Activated naive CD4-positive, alpha-beta T cell treated with anti-CD3 and anti-CD28 coated beads, Interleukin-2, amount 50 U/mL, for 24 hours (primary cell): ENCODE measurements at regions not wholly inside any gene's neighbourhood (a gene's known extent, or its start where the extent isn't known, plus 50 kb on each side); places are given as distances from the start of the nearest gene placed in this dataset.

Experiments
- H3K27ac Mint-ChIP-seq: one replicate; pipeline ENCODE4 v1.8.0; 2021; ENCODE audit warnings: mild to moderate bottlenecking, mixed read lengths
- H3K27me3 Mint-ChIP-seq: one replicate; pipeline ENCODE4 v1.8.0; 2021; ENCODE audit warnings: mixed read lengths
- H3K36me3 Mint-ChIP-seq: one replicate; pipeline ENCODE4 v1.8.0; 2021; ENCODE audit warnings: mixed read lengths
- H3K4me1 Mint-ChIP-seq: one replicate; pipeline ENCODE4 v1.8.0; 2021; ENCODE audit warnings: mixed read lengths
- H3K4me3 Mint-ChIP-seq: one replicate; pipeline ENCODE4 v1.8.0; 2021; ENCODE audit warnings: mild to moderate bottlenecking, mixed read lengths
- H3K9me3 Mint-ChIP-seq: one replicate; pipeline ENCODE4 v1.8.0; 2021; ENCODE audit warnings: mixed read lengths

DNA sequence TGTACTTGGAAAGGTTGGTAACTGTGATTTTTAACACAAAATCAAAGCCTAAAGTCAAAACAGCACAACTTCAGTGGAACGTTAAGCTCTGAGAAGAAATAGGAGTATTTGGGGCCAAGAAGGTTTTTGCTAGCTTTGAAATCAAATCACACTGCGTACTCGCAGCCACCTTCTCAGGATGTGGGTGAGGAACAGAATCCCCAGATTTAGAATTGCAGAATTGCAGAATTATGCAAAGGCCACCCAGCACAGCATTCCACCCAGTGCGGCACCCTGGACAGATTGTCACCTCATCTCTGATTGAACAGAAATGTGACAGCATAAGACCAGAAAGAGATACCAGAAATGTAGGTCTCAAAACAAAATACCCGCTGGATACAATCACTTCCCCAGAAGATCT is 181.1 kb downstream of the DHX15 start:
- Mint-ChIP-seq H3K4me1 (no peaks in the 10 kb centered on the region), H3K4me3 (no peak overlapping the region), H3K9me3 (no peaks in the 10 kb centered on the region), H3K27ac (no peak overlapping the region), H3K27me3 (peaks cover 6% of the 10 kb centered on the region), H3K36me3 (no peaks in the 10 kb centered on the region)

DNA sequence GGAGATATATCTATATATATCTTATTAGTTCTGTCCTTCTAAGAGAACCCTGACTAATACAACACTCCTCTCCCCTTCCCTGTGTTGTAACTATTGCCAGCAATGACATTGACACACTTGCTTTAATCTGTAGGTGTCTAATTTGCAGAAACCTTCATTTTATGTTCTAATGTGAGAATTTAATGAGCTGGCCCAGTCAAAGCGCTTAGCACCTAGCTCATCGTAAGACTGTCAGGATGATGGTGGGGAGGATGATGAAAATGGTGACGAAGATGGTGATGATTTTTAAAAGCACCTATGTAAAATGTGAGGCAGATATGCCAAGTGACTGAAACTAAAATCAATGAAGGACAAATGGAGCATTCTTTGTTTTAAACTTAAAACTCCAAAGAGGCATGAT is 183.8 kb downstream of the DHX15 start:
- H3K27me3 Mint-ChIP-seq, result peaks cover 6% of the 10 kb centered on the region
- H3K4me1 Mint-ChIP-seq, result no peaks in the 10 kb centered on the region
- H3K4me3 Mint-ChIP-seq, result no peak overlapping the region
- no peaks in the 10 kb centered on the region for H3K36me3 Mint-ChIP-seq
- no peaks in the 10 kb centered on the region for H3K9me3 Mint-ChIP-seq
- no peak overlapping the region for H3K27ac Mint-ChIP-seq

DNA sequence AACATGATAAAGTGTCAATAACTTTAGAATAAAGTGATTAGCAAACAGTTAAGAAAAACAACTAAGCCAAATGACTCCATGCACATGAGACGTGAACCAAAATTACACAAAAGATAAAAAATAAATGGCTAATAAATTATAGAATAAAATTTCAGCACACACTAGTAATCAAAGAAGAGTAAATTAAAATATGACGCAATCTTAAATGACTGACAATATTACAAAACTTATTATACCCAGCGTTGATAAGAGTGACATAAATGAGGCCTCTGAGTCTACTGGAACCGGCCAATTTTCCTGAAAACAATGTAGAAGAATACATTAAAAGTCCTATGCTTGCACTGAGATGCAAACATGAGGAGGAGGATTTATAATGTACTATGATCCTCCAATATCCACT is 187.4 kb downstream of the DHX15 start:
- H3K4me3 Mint-ChIP-seq, result no peak overlapping the region
- H3K27me3 Mint-ChIP-seq, result peaks cover 4% of the 10 kb centered on the region
- H3K9me3 Mint-ChIP-seq, result no peaks in the 10 kb centered on the region
- no peaks in the 10 kb centered on the region for H3K36me3 Mint-ChIP-seq
- no peak overlapping the region for H3K27ac Mint-ChIP-seq
- no peaks in the 10 kb centered on the region for H3K4me1 Mint-ChIP-seq

DNA sequence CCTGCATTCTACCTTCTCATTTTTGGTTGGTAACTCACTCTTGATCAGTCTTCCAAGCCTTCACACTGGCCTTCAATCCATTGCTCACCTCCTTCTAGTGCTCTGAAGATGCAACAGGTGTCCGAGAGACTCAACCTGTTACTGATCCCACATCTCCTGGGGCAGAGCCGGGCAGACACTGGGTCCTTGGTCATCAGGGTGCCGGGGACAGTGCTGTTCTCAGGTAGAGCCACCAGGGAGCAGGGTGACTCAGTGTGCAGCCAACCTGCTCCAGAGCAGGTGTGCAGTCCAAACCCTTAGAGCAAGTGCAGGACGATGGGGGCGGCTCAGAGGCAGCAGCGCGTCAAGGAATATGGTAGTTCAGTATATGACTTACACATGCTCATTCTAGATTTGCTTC is 188.4 kb downstream of the DHX15 start:
- Mint-ChIP-seq H3K4me1 (no peaks in the 10 kb centered on the region), H3K27me3 (peaks cover 2% of the 10 kb centered on the region), H3K4me3 (no peak overlapping the region), H3K27ac (no peak overlapping the region), H3K36me3 (no peaks in the 10 kb centered on the region), H3K9me3 (no peaks in the 10 kb centered on the region)

DNA sequence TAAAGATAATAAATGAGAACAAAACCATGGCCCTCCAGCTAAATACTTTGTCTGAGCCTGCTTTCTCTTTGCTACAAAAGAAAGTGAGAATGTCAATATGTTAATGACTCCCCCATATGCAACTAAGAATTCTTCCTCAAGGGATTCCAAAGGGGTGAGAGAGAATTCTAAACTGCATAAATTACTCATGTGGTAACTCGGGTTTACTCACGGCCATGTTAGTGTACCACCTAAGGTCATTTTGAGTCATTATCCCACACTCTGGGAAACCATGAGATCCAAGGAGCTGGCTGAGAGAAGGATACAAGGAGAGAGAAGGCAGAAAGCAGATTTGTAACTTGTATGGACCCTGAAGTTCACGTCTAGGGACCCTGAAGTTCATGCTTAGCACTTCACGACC is 190.3 kb downstream of the DHX15 start:
- no peaks in the 10 kb centered on the region for H3K36me3 Mint-ChIP-seq
- H3K9me3 Mint-ChIP-seq, result no peaks in the 10 kb centered on the region
- no peak overlapping the region for H3K4me3 Mint-ChIP-seq
- no peak overlapping the region for H3K27ac Mint-ChIP-seq
- H3K4me1 Mint-ChIP-seq, result no peaks in the 10 kb centered on the region
- peaks cover 2% of the 10 kb centered on the region for H3K27me3 Mint-ChIP-seq

DNA sequence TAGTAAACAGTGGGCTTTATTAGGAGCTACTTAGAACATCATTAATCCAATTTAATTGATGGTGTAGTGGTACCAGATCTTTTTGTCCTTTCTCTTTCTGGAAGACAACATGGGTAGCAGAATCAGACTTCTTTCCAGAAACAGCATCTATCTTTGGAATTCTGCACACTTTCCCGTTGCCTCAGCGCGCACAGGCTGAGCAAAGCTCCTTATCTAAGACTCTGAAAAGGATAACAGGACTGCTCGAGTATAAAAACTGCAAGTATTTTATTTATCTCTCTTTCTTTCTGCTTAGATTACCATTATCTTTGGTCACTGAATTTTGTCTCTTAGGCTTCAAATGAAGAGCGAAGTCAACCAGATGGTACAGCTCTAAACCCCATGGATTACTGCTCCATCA is 191.7 kb downstream of the DHX15 start:
- peaks cover 2% of the 10 kb centered on the region for H3K27me3 Mint-ChIP-seq
- no peaks in the 10 kb centered on the region for H3K9me3 Mint-ChIP-seq
- H3K4me1 Mint-ChIP-seq, result no peaks in the 10 kb centered on the region
- H3K27ac Mint-ChIP-seq, result no peak overlapping the region
- no peak overlapping the region for H3K4me3 Mint-ChIP-seq
- no peaks in the 10 kb centered on the region for H3K36me3 Mint-ChIP-seq

DNA sequence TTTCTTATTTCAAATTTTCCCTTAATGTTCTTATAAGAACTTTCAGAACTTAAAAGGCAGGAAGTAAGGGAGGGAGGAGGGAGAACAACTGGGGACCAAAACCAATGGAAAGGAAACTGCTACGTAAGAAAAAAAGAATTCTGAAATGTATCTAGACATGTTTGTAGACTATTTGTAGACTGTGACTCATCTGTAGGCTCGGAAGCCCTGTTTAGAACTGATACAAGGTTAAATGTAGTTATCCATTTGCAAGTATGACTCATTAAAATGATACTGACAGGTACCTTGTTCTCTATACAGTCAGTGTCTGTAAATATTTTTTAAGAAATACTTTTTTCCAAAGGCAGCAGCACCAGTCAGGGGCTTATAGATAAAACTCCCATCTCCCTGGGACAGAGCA is 202.0 kb downstream of the DHX15 start:
- H3K27me3 Mint-ChIP-seq, result peaks cover 4% of the 10 kb centered on the region
- H3K27ac Mint-ChIP-seq, result no peak overlapping the region
- H3K4me3 Mint-ChIP-seq, result no peak overlapping the region
- no peaks in the 10 kb centered on the region for H3K4me1 Mint-ChIP-seq
- H3K9me3 Mint-ChIP-seq, result no peaks in the 10 kb centered on the region
- H3K36me3 Mint-ChIP-seq, result no peaks in the 10 kb centered on the region

DNA sequence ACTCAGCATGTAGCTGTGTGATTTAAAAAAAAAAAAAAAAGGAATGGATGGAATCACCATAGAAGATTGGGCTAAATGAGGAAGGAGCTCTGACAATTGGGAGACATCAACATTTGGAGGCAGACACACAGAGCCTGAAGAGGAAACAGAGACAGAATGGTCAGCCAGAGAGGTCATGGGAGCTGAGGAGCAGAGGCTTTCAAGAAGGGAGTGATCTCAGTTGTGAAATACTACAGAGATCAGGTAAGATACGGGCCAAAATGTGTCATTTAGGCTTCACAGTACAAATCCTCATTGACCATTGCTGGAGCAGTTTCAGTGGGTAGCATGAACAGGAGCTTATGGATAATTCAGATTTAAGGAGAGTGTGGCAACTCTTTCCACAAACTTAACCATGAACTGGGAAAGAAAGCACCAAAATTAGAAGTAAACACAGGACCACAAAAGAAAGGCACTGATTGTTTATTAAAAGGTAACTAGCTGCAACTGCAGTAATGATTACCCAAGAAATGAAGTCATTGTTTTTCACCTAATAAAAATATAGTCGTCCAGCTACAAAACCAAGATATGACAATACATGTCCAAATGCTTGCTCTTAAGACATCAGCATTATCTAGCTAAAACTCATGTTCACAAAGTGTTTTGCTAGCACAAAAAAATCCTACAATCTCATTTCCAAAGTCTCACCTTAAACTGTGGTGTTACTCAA is 203.2 kb downstream of the DHX15 start:
- Mint-ChIP-seq H3K4me1 (no peaks in the 10 kb centered on the region), H3K9me3 (no peaks in the 10 kb centered on the region), H3K4me3 (no peak overlapping the region), H3K36me3 (no peaks in the 10 kb centered on the region), H3K27ac (no peak overlapping the region), H3K27me3 (peaks cover 4% of the 10 kb centered on the region)

DNA sequence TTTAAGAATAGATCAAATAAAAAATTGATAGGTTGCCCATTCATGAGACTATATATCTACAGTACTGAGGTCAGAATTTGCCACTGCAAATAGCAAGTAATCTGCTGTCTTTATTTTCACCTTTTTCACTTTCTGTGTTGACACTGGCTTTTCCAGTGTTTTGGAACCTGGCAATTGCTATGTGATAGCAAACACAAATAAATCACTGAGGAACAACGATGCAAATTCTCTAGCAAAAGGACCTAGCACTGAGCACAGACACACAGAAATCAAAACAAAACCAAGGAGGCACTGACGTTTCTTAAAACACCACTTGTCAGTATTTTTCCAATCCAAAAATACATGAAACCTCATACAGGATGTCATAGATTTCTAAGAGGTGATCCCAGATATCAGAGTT is 210.7 kb downstream of the DHX15 start:
- H3K27ac Mint-ChIP-seq, result no peak overlapping the region
- peaks cover 3% of the 10 kb centered on the region for H3K27me3 Mint-ChIP-seq
- no peaks in the 10 kb centered on the region for H3K36me3 Mint-ChIP-seq
- no peaks in the 10 kb centered on the region for H3K4me1 Mint-ChIP-seq
- H3K4me3 Mint-ChIP-seq, result no peak overlapping the region
- H3K9me3 Mint-ChIP-seq, result no peaks in the 10 kb centered on the region

DNA sequence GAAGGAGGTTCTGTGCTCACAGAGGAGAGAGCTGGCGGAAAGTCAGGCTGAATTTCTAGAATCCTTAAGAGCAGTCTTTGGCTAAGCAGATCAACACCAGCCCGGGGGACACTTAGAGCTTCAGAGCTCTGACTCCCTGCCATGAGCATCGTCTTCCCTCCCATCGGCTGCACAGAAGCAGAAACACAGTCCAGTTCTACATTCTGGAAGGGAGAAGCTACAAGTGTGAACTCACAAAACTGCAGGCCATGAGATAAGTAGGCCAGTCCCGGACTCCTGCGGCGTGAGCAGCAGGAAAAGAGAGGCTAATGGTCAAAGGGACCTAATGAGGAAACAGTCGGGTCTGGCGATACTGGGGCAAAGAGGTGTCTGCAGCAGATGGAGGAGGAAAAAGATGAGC is 211.5 kb downstream of the DHX15 start:
- Mint-ChIP-seq H3K27ac (no peak overlapping the region), H3K9me3 (no peaks in the 10 kb centered on the region), H3K4me1 (no peaks in the 10 kb centered on the region), H3K4me3 (no peak overlapping the region), H3K27me3 (peaks cover 3% of the 10 kb centered on the region), H3K36me3 (no peaks in the 10 kb centered on the region)

DNA sequence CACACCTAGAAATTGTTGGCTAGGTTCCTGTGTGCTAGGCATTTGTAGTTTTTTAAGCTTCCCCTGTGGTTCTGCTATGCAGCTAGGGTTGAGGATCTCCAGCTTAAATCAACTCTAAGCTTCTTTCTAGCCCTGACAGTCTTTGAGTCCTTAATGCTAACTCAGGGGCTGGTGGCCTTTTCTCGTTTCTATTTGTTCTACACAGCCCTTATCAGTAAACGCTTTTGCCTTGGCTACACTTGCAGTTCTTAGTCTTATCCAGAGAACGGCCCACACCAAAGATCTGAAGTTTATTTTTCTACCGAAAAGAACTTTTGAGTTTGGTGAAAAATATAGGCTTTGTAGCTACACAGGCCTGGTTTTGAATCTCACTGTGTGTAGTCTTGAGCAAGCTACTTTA is 212.0 kb downstream of the DHX15 start:
- Mint-ChIP-seq H3K4me1 (no peaks in the 10 kb centered on the region), H3K27me3 (peaks cover 3% of the 10 kb centered on the region), H3K36me3 (no peaks in the 10 kb centered on the region), H3K9me3 (no peaks in the 10 kb centered on the region), H3K4me3 (no peak overlapping the region), H3K27ac (no peak overlapping the region)

DNA sequence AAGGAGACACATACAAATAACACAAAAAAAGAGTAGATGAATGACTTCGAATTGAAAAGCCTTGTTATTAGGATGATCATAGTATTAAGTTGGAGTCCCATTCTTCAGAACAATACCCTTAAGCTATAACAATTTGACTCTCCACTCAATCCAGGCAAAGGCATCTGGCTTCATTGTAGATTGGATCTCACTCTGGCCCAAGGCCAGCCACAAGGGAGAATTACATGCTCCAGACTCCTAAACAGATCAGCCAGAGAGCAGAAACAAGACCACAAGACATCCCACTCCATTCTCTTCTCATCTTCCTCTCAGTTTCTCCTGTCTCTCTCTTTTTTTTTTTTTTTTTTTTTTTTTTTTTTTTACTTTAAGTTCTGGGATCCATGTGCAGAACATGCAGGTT is 213.9 kb downstream of the DHX15 start:
- Mint-ChIP-seq H3K27me3 (peaks cover 5% of the 10 kb centered on the region), H3K4me1 (no peaks in the 10 kb centered on the region), H3K4me3 (no peak overlapping the region), H3K27ac (no peak overlapping the region), H3K36me3 (no peaks in the 10 kb centered on the region), H3K9me3 (no peaks in the 10 kb centered on the region)

DNA sequence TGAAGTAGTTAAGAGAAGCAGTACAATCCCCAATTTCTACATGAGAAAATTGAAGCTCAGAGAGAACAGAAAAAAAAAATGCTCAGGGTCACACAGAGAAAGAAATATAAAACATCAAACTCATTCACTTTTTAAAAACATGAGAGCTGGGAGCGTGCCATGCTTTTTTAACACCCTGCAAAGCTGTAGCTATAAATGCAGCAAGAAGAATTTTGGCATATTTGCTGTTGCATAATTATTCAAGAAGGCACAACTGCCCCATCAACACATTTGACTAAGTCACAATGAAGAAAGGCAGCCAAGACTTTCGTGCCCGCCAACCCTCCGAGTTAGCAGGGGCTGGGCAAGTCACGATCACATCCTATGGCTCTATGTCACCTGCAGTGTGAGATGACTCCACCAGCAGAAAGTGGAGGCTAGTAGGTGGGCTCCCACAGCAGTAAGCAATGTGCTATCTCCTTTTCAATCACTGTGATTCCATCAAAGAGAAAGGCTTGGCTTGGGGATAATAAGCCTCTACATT is 214.8 kb downstream of the DHX15 start:
- no peaks in the 10 kb centered on the region for H3K36me3 Mint-ChIP-seq
- no peaks in the 10 kb centered on the region for H3K4me1 Mint-ChIP-seq
- no peaks in the 10 kb centered on the region for H3K9me3 Mint-ChIP-seq
- H3K27me3 Mint-ChIP-seq, result peaks cover 5% of the 10 kb centered on the region
- H3K27ac Mint-ChIP-seq, result no peak overlapping the region
- H3K4me3 Mint-ChIP-seq, result no peak overlapping the region

DNA sequence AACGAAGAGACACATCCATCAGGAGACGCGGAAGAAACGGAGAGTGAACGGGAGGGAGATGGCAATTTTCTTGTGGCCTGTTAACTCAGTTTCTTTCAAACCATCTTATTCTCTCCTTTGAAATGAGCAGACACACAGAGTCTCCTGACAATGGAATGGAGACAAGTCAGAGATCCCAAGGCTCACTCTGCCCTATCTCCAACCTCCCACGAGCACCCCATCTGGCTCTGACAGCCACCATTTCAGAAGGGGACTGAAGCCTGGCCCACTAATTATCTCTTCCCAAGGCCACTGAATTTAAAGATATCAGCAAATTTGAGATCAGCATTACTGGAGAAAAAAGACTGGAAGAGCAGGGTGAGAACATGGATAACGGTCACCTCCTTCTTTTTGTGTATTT is 215.6 kb downstream of the DHX15 start:
- peaks cover 5% of the 10 kb centered on the region for H3K27me3 Mint-ChIP-seq
- no peaks in the 10 kb centered on the region for H3K4me1 Mint-ChIP-seq
- no peaks in the 10 kb centered on the region for H3K9me3 Mint-ChIP-seq
- H3K4me3 Mint-ChIP-seq, result no peak overlapping the region
- no peaks in the 10 kb centered on the region for H3K36me3 Mint-ChIP-seq
- H3K27ac Mint-ChIP-seq, result no peak overlapping the region

DNA sequence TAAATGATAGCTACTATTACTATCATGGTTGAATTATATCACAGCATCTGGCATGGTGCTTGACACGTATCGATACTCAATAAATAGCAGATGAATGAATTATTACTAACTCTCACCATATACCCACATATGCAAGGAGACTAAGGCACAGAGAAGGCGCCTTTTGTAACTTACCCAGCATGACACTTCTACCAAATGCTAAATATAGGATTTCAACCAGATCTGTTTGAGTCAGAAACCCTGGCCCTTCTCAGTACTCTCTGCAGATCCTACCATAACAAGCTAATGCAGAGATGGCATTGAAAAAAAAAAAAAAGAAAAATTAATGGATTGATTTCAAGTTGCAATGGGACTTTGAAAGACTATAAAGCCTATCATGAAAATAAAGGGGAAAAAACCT is 219.5 kb downstream of the DHX15 start:
- H3K4me3 Mint-ChIP-seq, result no peak overlapping the region
- H3K36me3 Mint-ChIP-seq, result no peaks in the 10 kb centered on the region
- no peak overlapping the region for H3K27ac Mint-ChIP-seq
- H3K27me3 Mint-ChIP-seq, result peaks cover 2% of the 10 kb centered on the region
- H3K9me3 Mint-ChIP-seq, result no peaks in the 10 kb centered on the region
- H3K4me1 Mint-ChIP-seq, result no peaks in the 10 kb centered on the region

DNA sequence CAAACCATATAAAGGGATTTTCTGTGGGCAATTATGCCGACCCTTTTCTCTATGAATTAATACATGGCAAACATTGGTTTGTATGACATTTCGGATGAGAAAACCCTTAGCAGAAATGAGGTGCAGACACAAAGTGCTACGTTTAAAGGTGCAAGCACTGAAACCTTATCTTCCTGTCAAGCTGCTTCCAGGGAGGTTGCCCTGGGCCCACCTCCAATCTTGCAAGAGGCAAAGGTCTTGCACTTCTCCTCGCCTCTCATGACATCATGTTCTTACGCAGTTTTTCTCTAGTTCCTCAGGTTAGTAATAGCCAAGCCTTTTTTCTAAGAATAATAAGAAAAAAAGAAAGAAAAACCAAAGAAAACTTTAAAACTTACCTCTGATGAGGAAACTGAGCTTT is 220.1 kb downstream of the DHX15 start:
- H3K4me3 Mint-ChIP-seq, result no peak overlapping the region
- peaks cover 2% of the 10 kb centered on the region for H3K27me3 Mint-ChIP-seq
- H3K27ac Mint-ChIP-seq, result no peak overlapping the region
- H3K36me3 Mint-ChIP-seq, result no peaks in the 10 kb centered on the region
- H3K9me3 Mint-ChIP-seq, result no peaks in the 10 kb centered on the region
- H3K4me1 Mint-ChIP-seq, result no peaks in the 10 kb centered on the region

DNA sequence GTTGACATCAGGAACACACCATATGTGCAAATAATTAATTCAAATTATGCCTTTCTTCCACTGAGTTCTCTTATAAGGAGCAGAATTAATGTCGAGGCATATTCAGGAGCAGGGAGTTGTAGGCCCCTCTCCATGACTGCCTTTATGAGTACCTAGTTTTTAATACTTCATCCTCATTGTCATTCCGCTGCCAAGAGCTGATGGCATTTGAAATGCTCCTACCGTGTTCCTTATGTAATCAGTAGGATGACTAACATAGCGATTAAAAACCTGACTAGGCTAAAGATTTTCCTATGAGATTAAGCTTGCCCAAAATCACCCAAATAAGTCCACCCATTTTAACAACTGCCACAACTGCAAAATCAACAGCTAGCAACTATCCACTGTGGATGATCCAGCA is 220.6 kb downstream of the DHX15 start:
- H3K4me1 Mint-ChIP-seq, result no peaks in the 10 kb centered on the region

More for the DNA sequence above, 220.6 kb downstream of the DHX15 start:
- Mint-ChIP-seq H3K27me3 (peaks cover 2% of the 10 kb centered on the region), H3K4me3 (no peak overlapping the region), H3K27ac (no peak overlapping the region), H3K36me3 (no peaks in the 10 kb centered on the region), H3K9me3 (no peaks in the 10 kb centered on the region)
